ENCODE measurements at regions not wholly inside any gene's neighbourhood (a gene's known extent, or its start where the extent isn't known, plus 50 kb on each side); places are given as distances from the start of the nearest gene placed in this dataset.
A peak's percentile ranks its signal among the peaks of the same experiment; 100 is the strongest.
"Not testable (repeated sequence)": the region's sequence is repeated elsewhere in the genome, so short reads cannot be mapped to it uniquely, and the experiment has no call there.

- Histone ChIP-seq H3K4me3 (ENCODE audit: insufficient read depth, low read depth, low read length) (no peak overlapping the region), H3K36me3 (replicated peaks; ENCODE audit: control insufficient read depth, insufficient read depth, low read length) (no peaks in the 10 kb centered on the region), H3K27me3 (ENCODE audit: control insufficient read depth, insufficient read depth, low read length) (no peaks in the 10 kb centered on the region)
- DNase-seq: no peak
Measured at GRCh38 chr2:19099181-19099580, 259.2 kb downstream of the OSR1 start.

- no peaks in the 10 kb centered on the region for H3K27me3 ChIP-seq (ENCODE audit: control insufficient read depth, insufficient read depth, low read length)
- DNase-seq: no peak
- no peak overlapping the region for H3K4me3 ChIP-seq (ENCODE audit: insufficient read depth, low read depth, low read length)
- no peaks in the 10 kb centered on the region for H3K36me3 ChIP-seq (replicated peaks; ENCODE audit: control insufficient read depth, insufficient read depth, low read length)
Measured at GRCh38 chr2:19098467-19099160, 259.8 kb downstream of the OSR1 start.

- not testable (repeated sequence) for H3K27me3 ChIP-seq (ENCODE audit: control insufficient read depth, insufficient read depth, low read length); DNase-seq
Measured at GRCh38 chr2:19089476-19089875, 268.9 kb downstream of the OSR1 start.

GRCh38 chr2:19086231-19086651, 272.2 kb downstream of the OSR1 start:
- H3K27me3 ChIP-seq (ENCODE audit: control insufficient read depth, insufficient read depth, low read length): no peaks in the 10 kb centered on the region; the same call in 1 of the 2 replicates
- H3K36me3 ChIP-seq (replicated peaks; ENCODE audit: control insufficient read depth, insufficient read depth, low read length): no peaks in the 10 kb centered on the region
- DNase-seq: peak; percentile 70
- H3K4me3 ChIP-seq (ENCODE audit: insufficient read depth, low read depth, low read length): no peak overlapping the region

More at GRCh38 chr2:19089476-19089875, 268.9 kb downstream of the OSR1 start:
- not testable (repeated sequence) for H3K4me3 ChIP-seq (ENCODE audit: insufficient read depth, low read depth, low read length); H3K36me3 ChIP-seq (replicated peaks; ENCODE audit: control insufficient read depth, insufficient read depth, low read length)

- DNase-seq: no peak
- no peaks in the 10 kb centered on the region for H3K27me3 ChIP-seq (ENCODE audit: control insufficient read depth, insufficient read depth, low read length)
- no peaks in the 10 kb centered on the region for H3K36me3 ChIP-seq (replicated peaks; ENCODE audit: control insufficient read depth, insufficient read depth, low read length)
Measured at GRCh38 chr2:19078709-19079108, 279.7 kb downstream of the OSR1 start.

GRCh38 chr2:19073522-19073921, 284.9 kb downstream of the OSR1 start:
- Histone ChIP-seq H3K36me3 (replicated peaks; ENCODE audit: control insufficient read depth, insufficient read depth, low read length) (no peaks in the 10 kb centered on the region), H3K4me3 (ENCODE audit: insufficient read depth, low read depth, low read length) (no peak overlapping the region)
- peak; percentile 32 for DNase-seq

More at GRCh38 chr2:19078709-19079108, 279.7 kb downstream of the OSR1 start:
- no peak overlapping the region for H3K4me3 ChIP-seq (ENCODE audit: insufficient read depth, low read depth, low read length)

GRCh38 chr2:19072161-19072560, 286.3 kb downstream of the OSR1 start:
- no peak for DNase-seq
- Histone ChIP-seq H3K27me3 (ENCODE audit: control insufficient read depth, insufficient read depth, low read length) (no peaks in the 10 kb centered on the region), H3K4me3 (ENCODE audit: insufficient read depth, low read depth, low read length) (no peak overlapping the region), H3K36me3 (replicated peaks; ENCODE audit: control insufficient read depth, insufficient read depth, low read length) (no peaks in the 10 kb centered on the region)

More at GRCh38 chr2:19073522-19073921, 284.9 kb downstream of the OSR1 start:
- no peaks in the 10 kb centered on the region for H3K27me3 ChIP-seq (ENCODE audit: control insufficient read depth, insufficient read depth, low read length)

- Histone ChIP-seq H3K4me3 (ENCODE audit: insufficient read depth, low read depth, low read length) (no peak overlapping the region), H3K36me3 (replicated peaks; ENCODE audit: control insufficient read depth, insufficient read depth, low read length) (no peaks in the 10 kb centered on the region), H3K27me3 (ENCODE audit: control insufficient read depth, insufficient read depth, low read length) (no peaks in the 10 kb centered on the region)
- no peak for DNase-seq
Measured at GRCh38 chr2:19070886-19071285, 287.5 kb downstream of the OSR1 start.

- no peaks in the 10 kb centered on the region for H3K27me3 ChIP-seq (ENCODE audit: control insufficient read depth, insufficient read depth, low read length)
- H3K4me3 ChIP-seq (ENCODE audit: insufficient read depth, low read depth, low read length): no peak overlapping the region
- H3K36me3 ChIP-seq (replicated peaks; ENCODE audit: control insufficient read depth, insufficient read depth, low read length): no peaks in the 10 kb centered on the region
- no peak for DNase-seq
Measured at GRCh38 chr2:19068206-19068605, 290.2 kb downstream of the OSR1 start.

- H3K36me3 ChIP-seq (replicated peaks; ENCODE audit: control insufficient read depth, insufficient read depth, low read length): no peaks in the 10 kb centered on the region
- H3K4me3 ChIP-seq (ENCODE audit: insufficient read depth, low read depth, low read length): no peak overlapping the region
- no peak for DNase-seq
- H3K27me3 ChIP-seq (ENCODE audit: control insufficient read depth, insufficient read depth, low read length): no peaks in the 10 kb centered on the region
Measured at GRCh38 chr2:19062370-19062769, 296.1 kb downstream of the OSR1 start.

GRCh38 chr2:19059076-19059475, 299.3 kb downstream of the OSR1 start:
- DNase-seq: peak; percentile 46
- Histone ChIP-seq H3K27me3 (ENCODE audit: control insufficient read depth, insufficient read depth, low read length) (no peaks in the 10 kb centered on the region), H3K36me3 (replicated peaks; ENCODE audit: control insufficient read depth, insufficient read depth, low read length) (no peaks in the 10 kb centered on the region), H3K4me3 (ENCODE audit: insufficient read depth, low read depth, low read length) (no peak overlapping the region)

GRCh38 chr2:19051203-19051831, 307.1 kb downstream of the OSR1 start:
- H3K27me3 ChIP-seq (ENCODE audit: control insufficient read depth, insufficient read depth, low read length): no peaks in the 10 kb centered on the region
- no peak overlapping the region for H3K4me3 ChIP-seq (ENCODE audit: insufficient read depth, low read depth, low read length)
- no peak for DNase-seq
- H3K36me3 ChIP-seq (replicated peaks; ENCODE audit: control insufficient read depth, insufficient read depth, low read length): no peaks in the 10 kb centered on the region

- no peak for DNase-seq
- Histone ChIP-seq H3K36me3 (replicated peaks; ENCODE audit: control insufficient read depth, insufficient read depth, low read length) (no peaks in the 10 kb centered on the region), H3K4me3 (ENCODE audit: insufficient read depth, low read depth, low read length) (no peak overlapping the region), H3K27me3 (ENCODE audit: control insufficient read depth, insufficient read depth, low read length) (no peaks in the 10 kb centered on the region)
Measured at GRCh38 chr2:19050354-19050753, 308.1 kb downstream of the OSR1 start.

- H3K36me3 ChIP-seq (replicated peaks; ENCODE audit: control insufficient read depth, insufficient read depth, low read length): no peaks in the 10 kb centered on the region
- H3K4me3 ChIP-seq (ENCODE audit: insufficient read depth, low read depth, low read length): no peak overlapping the region
- H3K27me3 ChIP-seq (ENCODE audit: control insufficient read depth, insufficient read depth, low read length): no peaks in the 10 kb centered on the region
- no peak for DNase-seq
Measured at GRCh38 chr2:19048593-19049266, 309.7 kb downstream of the OSR1 start.
